Sciatic nerve (tissue), 2 donors: ENCODE measurements at regions not wholly inside any gene's neighbourhood (a gene's known extent, or its start where the extent isn't known, plus 50 kb on each side); places are given as distances from the start of the nearest gene placed in this dataset.

ENCODE experiments used
- ATAC-seq: fragments of 200-7000 bp; cut with Tn5 transposase; one replicate; pipeline ENCODE4 v1.9.1; 2020; ENCODE audit warnings: mild to moderate bottlenecking, moderate library complexity
- DNase-seq: peaks from one replicate; pipeline ENCODE4 v3.0.0-alpha.2; 2020; ENCODE audit warnings: low spot score
- intact Hi-C: fragments of 100-400 bp; cut with DNase I; formaldehyde crosslinking; loops from one replicate; pipeline ENCODE4 v1.14.2; 2022
- donor health status: DM: no; HTN: no; CAD: no.
- donor health status: DM: no; HTN: no; CAD: no.

DNA sequence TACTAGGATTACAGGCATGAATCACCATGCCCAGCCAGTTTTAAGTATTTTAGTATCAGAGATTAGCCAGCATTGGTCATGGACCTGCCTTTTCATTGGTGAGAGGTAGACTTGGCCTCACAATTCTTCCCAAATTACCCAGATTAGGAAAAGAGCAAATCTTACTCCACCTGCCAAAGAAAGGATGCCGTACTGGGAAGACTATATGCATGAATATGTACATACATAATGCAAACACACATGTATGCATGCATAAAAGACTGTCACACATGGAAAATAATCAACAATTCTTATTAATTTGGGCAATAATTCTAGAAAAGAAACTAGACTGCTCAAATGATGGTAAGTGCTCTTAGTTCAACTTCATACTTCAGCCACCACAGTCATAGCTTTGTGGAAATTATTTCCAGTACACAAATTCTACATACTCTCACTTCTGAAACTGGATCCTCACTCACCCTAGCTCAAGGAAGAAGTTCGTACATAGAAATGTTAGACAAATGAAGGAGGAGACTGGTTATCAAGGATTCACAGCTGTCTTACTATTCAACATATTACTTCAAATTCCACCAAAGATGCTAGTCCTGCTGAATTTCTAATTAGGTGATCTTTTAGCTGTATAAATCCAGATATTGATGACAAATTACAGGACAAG lies 73.7 kb downstream of the MINAR2 start:
- ATAC-seq (no peak), DNase-seq (no peak)
- intact Hi-C loops, result no loop called here

DNA sequence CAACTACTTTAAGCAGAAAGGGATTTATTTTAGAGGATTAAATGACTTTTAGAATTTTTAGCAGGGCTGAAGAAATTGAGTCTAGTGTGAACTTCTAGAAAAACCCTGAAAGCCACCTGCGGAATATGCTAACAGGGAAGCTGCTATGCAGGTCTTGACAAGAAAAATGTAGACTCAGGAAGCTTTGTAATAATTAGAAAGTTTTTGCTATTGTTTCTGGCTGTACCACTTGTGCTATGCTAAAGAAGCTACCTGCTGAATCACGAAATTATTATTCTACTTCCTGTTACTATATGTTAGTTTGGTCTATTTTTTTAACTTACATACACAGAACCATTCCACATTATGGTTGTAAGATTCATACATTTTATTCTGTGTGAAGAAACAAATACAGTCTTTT lies 74.0 kb upstream of the CHSY3 start:
- intact Hi-C loops, result no loop called here
- DNase-seq, result no peak
- ATAC-seq, result no peak

DNA sequence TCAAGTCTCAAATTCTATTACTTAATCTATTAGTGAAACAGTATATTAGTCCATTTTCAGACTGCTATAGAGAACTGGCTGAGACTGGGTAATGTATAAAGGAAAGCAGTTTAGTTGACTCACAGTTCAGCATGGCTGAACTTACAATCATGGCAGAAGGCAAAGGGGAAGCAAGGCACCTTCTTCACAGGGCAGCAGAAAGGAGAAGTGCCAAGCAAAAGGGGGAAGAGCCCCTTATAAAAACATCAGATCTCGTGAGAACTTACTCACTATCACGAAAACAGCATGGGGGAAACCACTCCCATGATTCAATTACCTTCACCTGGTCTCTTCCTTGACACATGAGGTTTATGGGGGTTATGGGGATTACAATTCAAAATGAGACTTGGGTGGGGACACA lies 67.9 kb upstream of the CHSY3 start:
- intact Hi-C loops, result no loop called here

DNA sequence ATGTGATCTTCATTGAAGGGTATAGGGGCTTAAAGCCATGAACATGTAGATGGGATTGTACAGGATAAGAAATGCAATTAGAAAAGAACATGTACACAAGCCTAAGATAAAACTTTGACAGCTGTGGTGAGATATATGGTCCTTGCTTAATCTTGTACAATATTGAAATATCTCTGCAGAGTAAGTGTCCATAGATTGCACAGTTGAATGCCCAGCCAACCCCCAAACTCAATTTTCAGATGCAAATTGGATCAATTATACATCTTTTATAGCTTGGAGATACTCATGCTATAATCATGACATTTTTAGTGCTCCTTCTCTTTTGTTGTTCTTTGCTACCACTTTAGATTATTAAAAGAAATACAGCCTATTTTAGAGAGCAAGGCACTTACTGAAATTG lies 59.5 kb upstream of the CHSY3 start:
- intact Hi-C loops, result no loop called here
- DNase-seq (no peak), ATAC-seq (no peak)

More for the DNA sequence above, 67.9 kb upstream of the CHSY3 start:
- ATAC-seq (no peak), DNase-seq (no peak)

DNA sequence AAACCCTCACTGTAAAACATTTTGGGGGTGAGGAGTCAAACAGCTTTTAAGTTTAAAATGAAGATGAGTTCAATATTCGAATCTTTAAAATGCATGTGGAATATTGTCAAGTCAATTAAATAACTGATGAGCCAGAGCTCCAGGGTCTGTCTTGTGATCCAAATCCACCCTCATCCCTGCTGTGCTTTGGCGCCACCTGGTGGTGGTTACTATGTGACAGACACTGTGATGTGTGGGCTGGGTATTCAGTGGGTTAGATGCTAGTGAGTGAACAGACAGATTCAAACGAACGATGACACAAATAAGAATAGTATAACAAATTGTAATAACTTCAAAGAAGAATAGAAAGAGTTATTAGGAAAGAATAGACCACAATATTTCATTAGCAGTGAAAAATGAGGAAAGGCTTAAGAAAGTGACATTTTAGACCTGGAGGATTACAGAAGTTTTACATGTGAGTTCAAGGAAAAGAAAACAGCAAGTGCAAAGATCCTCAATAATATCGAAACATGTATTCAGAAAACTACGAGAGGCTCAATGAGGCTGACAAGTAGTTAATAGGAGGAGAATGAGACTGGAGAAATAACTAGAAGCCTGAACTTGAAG lies 51.4 kb upstream of the CHSY3 start:
- DNase-seq (peak; percentile 91), ATAC-seq (peak; percentile 85)
- intact Hi-C loops, result no loop called here

DNA sequence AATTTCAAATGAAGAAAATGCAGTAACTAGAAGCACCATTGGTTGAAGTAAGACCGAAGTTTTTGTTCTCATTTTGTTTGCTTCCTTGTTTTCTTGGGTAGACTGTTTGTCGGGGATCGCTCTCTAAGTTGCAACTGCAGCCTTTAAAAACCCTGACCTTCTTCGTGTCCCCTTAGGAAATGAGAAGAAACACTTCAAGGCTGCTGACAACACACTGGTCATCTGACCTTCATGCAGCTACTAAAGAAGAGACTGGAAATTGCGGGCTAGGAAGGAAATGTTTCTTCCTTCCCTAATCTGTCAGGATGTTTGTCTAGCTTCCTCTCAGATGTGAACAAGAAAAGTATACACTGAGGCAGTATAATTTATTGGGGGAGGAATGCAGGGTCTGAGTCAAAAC lies 50.7 kb upstream of the CHSY3 start:
- intact Hi-C loops, result no loop called here
- DNase-seq (no peak), ATAC-seq (peak; percentile 51)
